ENCODE measurements at regions not wholly inside any gene's neighbourhood (a gene's known extent, or its start where the extent isn't known, plus 50 kb on each side); places are given as distances from the start of the nearest gene placed in this dataset.

DNA sequence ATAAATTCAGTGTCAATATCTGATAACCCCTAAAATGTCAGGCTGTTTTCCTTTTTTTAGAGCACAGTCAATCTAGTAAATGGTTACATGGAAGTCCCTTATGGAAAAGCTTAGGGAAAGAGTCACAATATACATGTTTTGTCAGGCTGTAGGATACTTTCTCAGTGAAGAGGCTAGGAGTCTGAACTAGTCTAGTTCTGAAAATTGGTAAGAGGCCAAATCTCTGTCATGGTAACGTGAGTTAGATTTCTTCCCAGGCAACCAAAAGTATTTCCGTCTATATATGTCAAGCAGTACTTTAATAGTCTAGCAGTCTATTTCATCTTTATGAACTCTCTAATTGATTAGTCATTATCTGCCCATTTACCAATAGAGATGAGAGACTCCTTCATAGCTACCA is 215.9 kb upstream of the LRRC3B start:
- no peak for TF ChIP-seq NR2F6 (CRISPR knock-in tag; IDR thresholded peaks at IDR 0.05)
- TF ChIP-seq, protein P1, sequence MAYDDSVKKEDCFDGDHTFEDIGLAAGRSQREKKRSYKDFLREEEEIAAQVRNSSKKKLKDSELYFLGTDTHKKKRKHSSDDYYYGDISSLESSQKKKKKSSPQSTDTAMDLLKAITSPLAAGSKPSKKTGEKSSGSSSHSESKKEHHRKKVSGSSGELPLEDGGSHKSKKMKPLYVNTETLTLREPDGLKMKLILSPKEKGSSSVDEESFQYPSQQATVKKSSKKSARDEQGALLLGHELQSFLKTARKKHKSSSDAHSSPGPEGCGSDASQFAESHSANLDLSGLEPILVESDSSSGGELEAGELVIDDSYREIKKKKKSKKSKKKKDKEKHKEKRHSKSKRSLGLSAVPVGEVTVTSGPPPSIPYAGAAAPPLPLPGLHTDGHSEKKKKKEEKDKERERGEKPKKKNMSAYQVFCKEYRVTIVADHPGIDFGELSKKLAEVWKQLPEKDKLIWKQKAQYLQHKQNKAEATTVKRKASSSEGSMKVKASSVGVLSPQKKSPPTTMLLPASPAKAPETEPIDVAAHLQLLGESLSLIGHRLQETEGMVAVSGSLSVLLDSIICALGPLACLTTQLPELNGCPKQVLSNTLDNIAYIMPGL (CRISPR knock-in tag; IDR thresholded peaks at IDR 0.05): no peak
- TF ChIP-seq, protein P2, sequence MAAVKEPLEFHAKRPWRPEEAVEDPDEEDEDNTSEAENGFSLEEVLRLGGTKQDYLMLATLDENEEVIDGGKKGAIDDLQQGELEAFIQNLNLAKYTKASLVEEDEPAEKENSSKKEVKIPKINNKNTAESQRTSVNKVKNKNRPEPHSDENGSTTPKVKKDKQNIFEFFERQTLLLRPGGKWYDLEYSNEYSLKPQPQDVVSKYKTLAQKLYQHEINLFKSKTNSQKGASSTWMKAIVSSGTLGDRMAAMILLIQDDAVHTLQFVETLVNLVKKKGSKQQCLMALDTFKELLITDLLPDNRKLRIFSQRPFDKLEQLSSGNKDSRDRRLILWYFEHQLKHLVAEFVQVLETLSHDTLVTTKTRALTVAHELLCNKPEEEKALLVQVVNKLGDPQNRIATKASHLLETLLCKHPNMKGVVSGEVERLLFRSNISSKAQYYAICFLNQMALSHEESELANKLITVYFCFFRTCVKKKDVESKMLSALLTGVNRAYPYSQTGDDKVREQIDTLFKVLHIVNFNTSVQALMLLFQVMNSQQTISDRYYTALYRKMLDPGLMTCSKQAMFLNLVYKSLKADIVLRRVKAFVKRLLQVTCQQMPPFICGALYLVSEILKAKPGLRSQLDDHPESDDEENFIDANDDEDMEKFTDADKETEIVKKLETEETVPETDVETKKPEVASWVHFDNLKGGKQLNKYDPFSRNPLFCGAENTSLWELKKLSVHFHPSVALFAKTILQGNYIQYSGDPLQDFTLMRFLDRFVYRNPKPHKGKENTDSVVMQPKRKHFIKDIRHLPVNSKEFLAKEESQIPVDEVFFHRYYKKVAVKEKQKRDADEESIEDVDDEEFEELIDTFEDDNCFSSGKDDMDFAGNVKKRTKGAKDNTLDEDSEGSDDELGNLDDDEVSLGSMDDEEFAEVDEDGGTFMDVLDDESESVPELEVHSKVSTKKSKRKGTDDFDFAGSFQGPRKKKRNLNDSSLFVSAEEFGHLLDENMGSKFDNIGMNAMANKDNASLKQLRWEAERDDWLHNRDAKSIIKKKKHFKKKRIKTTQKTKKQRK (IDR thresholded peaks at IDR 0.05; ENCODE audit: borderline replicate concordance, low read depth, low read length): no peak
- TF ChIP-seq, protein P3, sequence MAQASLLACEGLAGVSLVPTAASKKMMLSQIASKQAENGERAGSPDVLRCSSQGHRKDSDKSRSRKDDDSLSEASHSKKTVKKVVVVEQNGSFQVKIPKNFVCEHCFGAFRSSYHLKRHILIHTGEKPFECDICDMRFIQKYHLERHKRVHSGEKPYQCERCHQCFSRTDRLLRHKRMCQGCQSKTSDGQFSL (CRISPR knock-in tag; IDR thresholded peaks at IDR 0.05): no peak
- TF ChIP-seq, protein P3 (tag; IDR thresholded peaks at IDR 0.05): no peak
- TF ChIP-seq SIN3B (IDR thresholded peaks at IDR 0.05; ENCODE audit: low read depth): no peak
- TF ChIP-seq POLR2A (conservative IDR thresholded peaks at IDR 0.05): no peak
- TF ChIP-seq POLR2AphosphoS5 (IDR thresholded peaks at IDR 0.05; ENCODE audit: control insufficient read depth, insufficient read depth, low read depth, low read length): no peak
- no peak for TF ChIP-seq EP300 (IDR thresholded peaks at IDR 0.05; ENCODE audit: low read length)
- TF ChIP-seq ZNF311 (CRISPR knock-in tag; IDR thresholded peaks at IDR 0.05): no peak
- TF ChIP-seq, protein P4, sequence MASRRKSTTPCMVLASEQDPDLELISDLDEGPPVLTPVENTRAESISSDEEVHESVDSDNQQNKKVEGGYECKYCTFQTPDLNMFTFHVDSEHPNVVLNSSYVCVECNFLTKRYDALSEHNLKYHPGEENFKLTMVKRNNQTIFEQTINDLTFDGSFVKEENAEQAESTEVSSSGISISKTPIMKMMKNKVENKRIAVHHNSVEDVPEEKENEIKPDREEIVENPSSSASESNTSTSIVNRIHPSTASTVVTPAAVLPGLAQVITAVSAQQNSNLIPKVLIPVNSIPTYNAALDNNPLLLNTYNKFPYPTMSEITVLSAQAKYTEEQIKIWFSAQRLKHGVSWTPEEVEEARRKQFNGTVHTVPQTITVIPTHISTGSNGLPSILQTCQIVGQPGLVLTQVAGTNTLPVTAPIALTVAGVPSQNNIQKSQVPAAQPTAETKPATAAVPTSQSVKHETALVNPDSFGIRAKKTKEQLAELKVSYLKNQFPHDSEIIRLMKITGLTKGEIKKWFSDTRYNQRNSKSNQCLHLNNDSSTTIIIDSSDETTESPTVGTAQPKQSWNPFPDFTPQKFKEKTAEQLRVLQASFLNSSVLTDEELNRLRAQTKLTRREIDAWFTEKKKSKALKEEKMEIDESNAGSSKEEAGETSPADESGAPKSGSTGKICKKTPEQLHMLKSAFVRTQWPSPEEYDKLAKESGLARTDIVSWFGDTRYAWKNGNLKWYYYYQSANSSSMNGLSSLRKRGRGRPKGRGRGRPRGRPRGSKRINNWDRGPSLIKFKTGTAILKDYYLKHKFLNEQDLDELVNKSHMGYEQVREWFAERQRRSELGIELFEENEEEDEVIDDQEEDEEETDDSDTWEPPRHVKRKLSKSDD (conservative IDR thresholded peaks at IDR 0.05; ENCODE audit: low read length): no peak
- TF ChIP-seq CBX3 (IDR thresholded peaks at IDR 0.05; ENCODE audit: borderline replicate concordance in 1 of 2, low read length in 2 of 2): no peak

Data from K562 (cell line).